H1 (cell line): ENCODE measurements at regions not wholly inside any gene's neighbourhood (a gene's known extent, or its start where the extent isn't known, plus 50 kb on each side); places are given as distances from the start of the nearest gene placed in this dataset.

Experiments
- CTCF ChIA-PET: fragments of 300-600 bp; sonication (Branson Sonifier 250); formaldehyde crosslinking; loops from one replicate; lab custom pipeline; 2021; ENCODE audit not compliant: partially characterized antibody; lab: Charles Lee
- POLR2A ChIA-PET: fragments of 300-600 bp; sonication (Branson Sonifier 250); formaldehyde crosslinking; loops from one replicate; lab custom pipeline; 2021; ENCODE audit warnings: inconsistent platforms; ENCODE audit not compliant: partially characterized antibody; lab: Charles Lee
- DNase-seq, 2 experiments: peaks; one replicate each; pipeline versions ENCODE4 v3.0.0 to v3.0.0-alpha.2; 2010 to 2022; ENCODE audit warnings: low spot score in 2 of 2, low read depth in 1 of 2, mixed read lengths in 1 of 2
- FAIRE-seq: peaks from 2 replicates; lab custom pipeline; 2011; peaks lifted over from hg19 to GRCh38; lab: Jason Lieb, UNC
- H2AFZ ChIP-seq: 2 replicates; pipeline ENCODE4 v1.8.1; 2012; ENCODE audit warnings: low read length, inconsistent platforms
- H2AK5ac ChIP-seq: 2 replicates; pipeline ENCODE4 v1.6.1; 2013; ENCODE audit warnings: low read depth, low read length
- H2BK120ac ChIP-seq: replicated peaks from 2 replicates; pipeline ENCODE3; 2013; ENCODE audit warnings: low read depth, low read length, inconsistent platforms
- H2BK12ac ChIP-seq: 2 replicates; pipeline ENCODE4 v1.6.1; 2013; ENCODE audit warnings: low read depth, low read length
- H2BK15ac ChIP-seq: 2 replicates; pipeline ENCODE4 v1.6.1; 2013; ENCODE audit warnings: low read length
- H2BK20ac ChIP-seq: 2 replicates; pipeline ENCODE4 v1.6.1; 2013; ENCODE audit warnings: low read length
- H2BK5ac ChIP-seq: 2 replicates; pipeline ENCODE4 v1.6.1; 2013; ENCODE audit warnings: low read depth, low read length
- H3K14ac ChIP-seq: 2 replicates; pipeline ENCODE4 v1.6.1; 2013; ENCODE audit warnings: inconsistent platforms; ENCODE audit not compliant: insufficient read length
- H3K18ac ChIP-seq: 2 replicates; pipeline ENCODE4 v1.6.1; 2013; ENCODE audit warnings: low read length; ENCODE audit errors: extremely low read depth
- H3K23ac ChIP-seq: 2 replicates; pipeline ENCODE4 v1.6.1; 2013; ENCODE audit warnings: inconsistent platforms; ENCODE audit not compliant: insufficient read length
- H3K23me2 ChIP-seq: 2 replicates; pipeline ENCODE4 v1.6.1; 2013; ENCODE audit warnings: low read depth, low read length
- H3K27ac ChIP-seq: 2 replicates; pipeline ENCODE4 v1.6.1; 2011; ENCODE audit warnings: low read depth, low read length, inconsistent platforms
- H3K27me3 ChIP-seq, 4 experiments: replicated peaks in 1 of 4; 1 replicate in 1 of 4; 2 replicates in 3 of 4; pipeline versions ENCODE4 v1.6.1 to v1.8.1; 2011 to 2013; ENCODE audit warnings: low read length in 3 of 4, mild to moderate bottlenecking in 3 of 4, inconsistent platforms in 2 of 4, mixed read lengths in 2 of 4, moderate library complexity in 1 of 4; ENCODE audit not compliant: control insufficient read depth in 3 of 4, insufficient read depth in 3 of 4; ENCODE audit errors: extremely low read depth in 1 of 4
- H3K36me3 ChIP-seq, 4 experiments: 2 replicates each; pipeline versions ENCODE4 v1.6.1 to v1.8.1; 2011 to 2013; ENCODE audit warnings: mild to moderate bottlenecking in 4 of 4, low read length in 3 of 4, moderate library complexity in 2 of 4, control low read depth in 1 of 4, inconsistent platforms in 1 of 4; ENCODE audit not compliant: insufficient read depth in 4 of 4, control insufficient read depth in 2 of 4
- H3K4ac ChIP-seq: replicated peaks from 2 replicates; pipeline ENCODE3; 2013; ENCODE audit warnings: low read length, low read depth, mixed read lengths, inconsistent platforms; ENCODE audit not compliant: insufficient read length
- H3K4me1 ChIP-seq, 4 experiments: replicated peaks in 1 of 4; 1 replicate in 1 of 4; 2 replicates in 3 of 4; pipeline versions ENCODE4 v1.6.1 to v1.8.1; 2011 to 2013; ENCODE audit warnings: low read length in 3 of 4, inconsistent platforms in 2 of 4, mixed read lengths in 1 of 4; ENCODE audit not compliant: insufficient read depth in 4 of 4, control insufficient read depth in 3 of 4
- H3K4me2 ChIP-seq, 2 experiments: 2 replicates each; pipeline versions ENCODE4 v1.6.1 to v1.8.1; 2011 to 2013; ENCODE audit warnings: low read depth in 2 of 2, low read length in 2 of 2, control low read depth in 1 of 2, inconsistent platforms in 1 of 2, mild to moderate bottlenecking in 1 of 2; ENCODE audit not compliant: insufficient read depth in 1 of 2
- H3K4me3 ChIP-seq, 4 experiments: fragments of 200-600, 300-600 bp in 1 of 4; sonication (generic), shearing (Covaris generic), sonication (Bioruptor Twin) in 1 of 4; 2 replicates each; pipeline versions ENCODE4 v1.5.1 to v1.8.1; 2011 to 2016; ENCODE audit warnings: low read length in 4 of 4, low read depth in 3 of 4, control low read depth in 2 of 4, inconsistent platforms in 2 of 4, mild to moderate bottlenecking in 2 of 4, mixed read lengths in 1 of 4, moderate library complexity in 1 of 4; ENCODE audit not compliant: insufficient read depth in 2 of 4; ENCODE audit errors: extremely low read depth in 1 of 4
- H3K56ac ChIP-seq: replicated peaks from 2 replicates; pipeline ENCODE3; 2013; ENCODE audit warnings: low read depth, mild to moderate bottlenecking, mixed read lengths, low read length, inconsistent platforms; ENCODE audit not compliant: insufficient read length
- H3K79me1 ChIP-seq: 2 replicates; pipeline ENCODE4 v1.6.1; 2013; ENCODE audit warnings: low read depth, low read length, control low read depth
- H3K79me2 ChIP-seq, 2 experiments: 2 replicates each; pipeline versions ENCODE4 v1.6.1 to v1.8.1; 2012 to 2013; ENCODE audit warnings: low read length in 2 of 2, mild to moderate bottlenecking in 2 of 2, inconsistent platforms in 1 of 2; ENCODE audit not compliant: insufficient read depth in 2 of 2, control insufficient read depth in 1 of 2
- H3K9ac ChIP-seq, 4 experiments: replicated peaks in 1 of 4; 1 replicate in 1 of 4; 2 replicates in 3 of 4; pipeline versions ENCODE4 v1.6.1 to v1.8.1; 2011 to 2013; ENCODE audit warnings: low read depth in 3 of 4, low read length in 3 of 4, control low read depth in 2 of 4, mild to moderate bottlenecking in 2 of 4, moderate library complexity in 2 of 4, inconsistent platforms in 1 of 4; ENCODE audit errors: extremely low read depth in 1 of 4
- H3K9me3 ChIP-seq, 2 experiments: 2 replicates each; pipeline versions ENCODE4 v1.6.1 to v1.8.1; 2012 to 2013; ENCODE audit warnings: mild to moderate bottlenecking in 2 of 2, moderate library complexity in 2 of 2, control low read depth in 1 of 2, inconsistent platforms in 1 of 2, low read depth in 1 of 2, low read length in 1 of 2, mixed read lengths in 1 of 2; ENCODE audit not compliant: insufficient read depth in 2 of 2
- H4K20me1 ChIP-seq, 2 experiments: replicated peaks in 1 of 2; 2 replicates each; pipeline versions ENCODE3 to v1.8.1; 2011 to 2013; ENCODE audit warnings: inconsistent platforms in 2 of 2, low read length in 2 of 2, mild to moderate bottlenecking in 1 of 2; ENCODE audit not compliant: insufficient read depth in 2 of 2, control insufficient read depth in 1 of 2
- H4K5ac ChIP-seq: 2 replicates; pipeline ENCODE4 v1.6.1; 2013; ENCODE audit warnings: low read length, low read depth, mixed read lengths, inconsistent platforms; ENCODE audit not compliant: insufficient read length
- H4K8ac ChIP-seq: 2 replicates; pipeline ENCODE4 v1.8.0; 2013; ENCODE audit warnings: mild to moderate bottlenecking, moderate library complexity, low read length, inconsistent platforms; ENCODE audit not compliant: insufficient read depth; ENCODE audit errors: extremely low read depth
- H4K91ac ChIP-seq: replicated peaks from 2 replicates; pipeline ENCODE3; 2013; ENCODE audit warnings: low read length, mixed read lengths, inconsistent platforms; ENCODE audit not compliant: insufficient read length
- BCL11A ChIP-seq, 2 experiments: IDR thresholded peaks; one replicate each; pipeline ENCODE4 v1.6.1; 2011; ENCODE audit warnings: low read depth in 2 of 2, low read length in 2 of 2, mild to moderate bottlenecking in 2 of 2
- CBX8 ChIP-seq: fragments of 300-800, 300-1000 bp; sonication (generic); IDR thresholded peaks from 2 replicates; pipeline ENCODE4 v1.7.1; 2016; ENCODE audit warnings: low read depth, low read length, borderline replicate concordance
- EZH2 ChIP-seq: fragments of 200-600 bp; sonication (generic); IDR thresholded peaks from 2 replicates; pipeline ENCODE4 v1.7.1; 2012; ENCODE audit warnings: low read depth, mild to moderate bottlenecking, moderate library complexity, low read length, inconsistent platforms; ENCODE audit not compliant: severe bottlenecking
- FOSL1 ChIP-seq: IDR thresholded peaks from 2 replicates; pipeline ENCODE4 v1.6.1; 2011; ENCODE audit warnings: mild to moderate bottlenecking, low read depth, low read length, moderate library complexity; ENCODE audit not compliant: insufficient read depth
- KDM1A ChIP-seq: fragments of 200-600, 300-600 bp; sonication (generic); IDR thresholded peaks from 2 replicates; pipeline ENCODE4 v1.7.1; 2016; ENCODE audit warnings: mild to moderate bottlenecking, low read length, borderline replicate concordance
- NRF1 ChIP-seq: IDR thresholded peaks from 2 replicates; pipeline ENCODE4 v1.6.1; 2011; ENCODE audit warnings: mild to moderate bottlenecking, low read depth, low read length, improper control_type of control experiment
- RAD21 ChIP-seq, 2 experiments: IDR thresholded peaks in 1 of 2; conservative IDR thresholded peaks in 1 of 2; 2 replicates each; pipeline ENCODE4 v1.6.1; 2011; ENCODE audit warnings: low read depth in 2 of 2, low read length in 2 of 2, improper control_type of control experiment in 1 of 2, inconsistent platforms in 1 of 2, mild to moderate bottlenecking in 1 of 2, moderate library complexity in 1 of 2
- SP1 ChIP-seq: IDR thresholded peaks from 2 replicates; pipeline ENCODE4 v1.6.1; 2011; ENCODE audit warnings: low read depth, low read length
- SRF ChIP-seq: IDR thresholded peaks from 2 replicates; pipeline ENCODE4 v1.6.1; 2011; ENCODE audit warnings: mild to moderate bottlenecking, low read depth, low read length, moderate library complexity
- SUZ12 ChIP-seq: fragments of 200-600 bp; sonication (generic); IDR thresholded peaks from 2 replicates; pipeline ENCODE4 v1.6.1; 2012; ENCODE audit warnings: mild to moderate bottlenecking, inconsistent platforms, low read length, moderate library complexity, mixed read lengths
- TAF1 ChIP-seq: IDR thresholded peaks from 2 replicates; pipeline ENCODE4 v1.6.1; 2011; ENCODE audit warnings: mild to moderate bottlenecking, low read depth, low read length
- TCF12 ChIP-seq: IDR thresholded peaks from 2 replicates; pipeline ENCODE4 v1.6.1; 2011; ENCODE audit warnings: low read depth, mild to moderate bottlenecking, low read length
- TEAD4 ChIP-seq: IDR thresholded peaks from 2 replicates; pipeline ENCODE4 v1.6.1; 2012; ENCODE audit warnings: low read depth, low read length, inconsistent platforms, mixed read lengths
- ZNF274 ChIP-seq: IDR thresholded peaks from 2 replicates; pipeline ENCODE4 v1.7.0; 2012; ENCODE audit warnings: low read length, borderline replicate concordance; ENCODE audit errors: extremely low read depth

- H3K14ac ChIP-seq: no peak overlapping the region
- no peaks in the 10 kb centered on the region for H3K79me1 ChIP-seq
- H3K79me2 ChIP-seq: no peaks in the 10 kb centered on the region
- H3K4me2 ChIP-seq: no peak overlapping the region
- FAIRE-seq: no peak
- no peak overlapping the region for H2BK15ac ChIP-seq
- no peak overlapping the region for H3K4ac ChIP-seq
- no peak overlapping the region for H3K23ac ChIP-seq
- no peaks in the 10 kb centered on the region for H4K20me1 ChIP-seq
- no peak overlapping the region for H3K56ac ChIP-seq
- no peak overlapping the region for H3K9ac ChIP-seq
- no peaks in the 10 kb centered on the region for H3K36me3 ChIP-seq
- no peak overlapping the region for H2BK120ac ChIP-seq
- no peak overlapping the region for H2BK5ac ChIP-seq
- no peak overlapping the region for H3K4me3 ChIP-seq
- no peak overlapping the region for H2AK5ac ChIP-seq
- H3K27ac ChIP-seq: no peak overlapping the region
- peaks cover 0 to 4% (median 0%) of the 10 kb centered on the region in 4 experiments; a peak in 2 of 7 replicates for H3K4me1 ChIP-seq
- no peak for TF ChIP-seq SP1
- no peak for TF ChIP-seq NRF1
- no peak for TF ChIP-seq SUZ12
- no peak for TF ChIP-seq KDM1A
- TF ChIP-seq SRF: no peak
- no peak for TF ChIP-seq RAD21 (IDR thresholded peaks at IDR 0.05 in 1 of 2, conservative IDR thresholded peaks at IDR 0.05 in 1 of 2; ENCODE audit: low read depth in 2 of 2, low read length in 2 of 2)
- TF ChIP-seq FOSL1: no peak
- TF ChIP-seq CBX8: no peak
- TF ChIP-seq EZH2: no peak
- TF ChIP-seq BCL11A (IDR thresholded peaks at IDR 0.05; ENCODE audit: low read depth in 2 of 2, low read length in 2 of 2): no peak
- TF ChIP-seq TCF12: no peak
- no peak for TF ChIP-seq ZNF274
- TF ChIP-seq TAF1: no peak
- no peak for TF ChIP-seq TEAD4
- no peak overlapping the region for H4K5ac ChIP-seq
- ChIA-PET POLR2A (no interaction called here), CTCF (no interaction called here)
- no peak overlapping the region for H4K8ac ChIP-seq
- no peak overlapping the region for H4K91ac ChIP-seq
- H2BK20ac ChIP-seq: no peak overlapping the region
- DNase-seq: no peak
- no peaks in the 10 kb centered on the region for H3K9me3 ChIP-seq
- no peaks in the 10 kb centered on the region for H3K27me3 ChIP-seq
- H2BK12ac ChIP-seq: no peak overlapping the region
- no peak overlapping the region for H2AFZ ChIP-seq
- H3K18ac ChIP-seq: no peak overlapping the region
- no peaks in the 10 kb centered on the region for H3K23me2 ChIP-seq
Observed at GRCh38 chr12:97877404-97877803, 414.8 kb downstream of the RMST start.
